DOHH2 (cell line): ENCODE measurements at regions not wholly inside any gene's neighbourhood (a gene's known extent, or its start where the extent isn't known, plus 50 kb on each side); places are given as distances from the start of the nearest gene placed in this dataset.

Source experiments
- CTCF ChIP-seq: fragments of 200-600 bp; sonication (generic); IDR thresholded peaks from one replicate; pipeline ENCODE4 v1.5.1; 2014; ENCODE audit warnings: antibody characterized with exemption, mild to moderate bottlenecking, low read depth, low read length; ENCODE audit not compliant: poor library complexity, severe bottlenecking
- EZH2phosphoT487 ChIP-seq: fragments of 200-600 bp; sonication (generic); IDR thresholded peaks from 2 replicates; pipeline ENCODE4 v1.6.1; 2017; ENCODE audit warnings: borderline replicate concordance, mild to moderate bottlenecking, antibody characterized with exemption, low read length, moderate library complexity, mixed read lengths

GRCh38 chr2:239747274-239747673 is 277.9 kb downstream of the NDUFA10 start:
- no peak for TF ChIP-seq CTCF
- no peak for TF ChIP-seq EZH2phosphoT487
